Liver (tissue), 3 donors: ENCODE measurements at regions not wholly inside any gene's neighbourhood (a gene's known extent, or its start where the extent isn't known, plus 50 kb on each side); places are given as distances from the start of the nearest gene placed in this dataset.

Experiments used
- ATF3 ChIP-seq: IDR thresholded peaks from 2 replicates; pipeline ENCODE4 v1.6.1; 2016; ENCODE audit warnings: antibody characterized with exemption
- FOXA1 ChIP-seq: IDR thresholded peaks from 2 replicates; pipeline ENCODE4 v1.6.1; 2016; ENCODE audit warnings: antibody characterized with exemption
- FOXA2 ChIP-seq: IDR thresholded peaks from 2 replicates; pipeline ENCODE4 v1.6.1; 2016; ENCODE audit warnings: antibody characterized with exemption
- GABPA ChIP-seq, 2 donors: IDR thresholded peaks in 1 of 2; conservative IDR thresholded peaks in 1 of 2; 2 replicates each; pipeline ENCODE4 v1.6.1; 2016; ENCODE audit warnings: antibody characterized with exemption in 2 of 2, mild to moderate bottlenecking in 1 of 2, moderate library complexity in 1 of 2
- RAD21 ChIP-seq, 2 donors: IDR thresholded peaks; 2 replicates each; pipeline ENCODE4 v1.6.1; 2016; ENCODE audit warnings: antibody characterized with exemption in 2 of 2, mild to moderate bottlenecking in 2 of 2
- REST ChIP-seq: IDR thresholded peaks from 2 replicates; pipeline ENCODE4 v1.6.1; 2016; ENCODE audit warnings: antibody characterized with exemption, mild to moderate bottlenecking
- RXRA ChIP-seq, 2 donors: IDR thresholded peaks; 2 replicates each; pipeline ENCODE4 v1.6.1; 2017 to 2018; ENCODE audit warnings: antibody characterized with exemption in 2 of 2, mild to moderate bottlenecking in 1 of 2
- SP1 ChIP-seq: IDR thresholded peaks from 2 replicates; pipeline ENCODE4 v1.6.1; 2018; ENCODE audit warnings: antibody characterized with exemption, mild to moderate bottlenecking
- TAF1 ChIP-seq: conservative IDR thresholded peaks from 2 replicates; pipeline ENCODE4 v1.6.1; 2016; ENCODE audit warnings: antibody characterized with exemption, mild to moderate bottlenecking
- YY1 ChIP-seq: IDR thresholded peaks from 2 replicates; pipeline ENCODE4 v1.6.1; 2016; ENCODE audit warnings: antibody characterized with exemption, mild to moderate bottlenecking
- TF ChIP-seq, protein P1 (sequence below): fragments of 150-350 bp; IDR thresholded peaks from 2 replicates; pipeline ENCODE4 v1.5.1; 2017; ENCODE audit warnings: improper control_type of control experiment, low read depth, low read length; ENCODE audit not compliant: missing input control
- TF ChIP-seq, protein P2 (sequence below): IDR thresholded peaks from 2 replicates; pipeline ENCODE4 v1.6.1; 2016; ENCODE audit warnings: antibody characterized with exemption
- donor health status: healthy.
- donor health status: healthy.

GRCh38 chr7:94100723-94101345 lies 96.7 kb upstream of the BET1 start:
- TF ChIP-seq, protein P1, sequence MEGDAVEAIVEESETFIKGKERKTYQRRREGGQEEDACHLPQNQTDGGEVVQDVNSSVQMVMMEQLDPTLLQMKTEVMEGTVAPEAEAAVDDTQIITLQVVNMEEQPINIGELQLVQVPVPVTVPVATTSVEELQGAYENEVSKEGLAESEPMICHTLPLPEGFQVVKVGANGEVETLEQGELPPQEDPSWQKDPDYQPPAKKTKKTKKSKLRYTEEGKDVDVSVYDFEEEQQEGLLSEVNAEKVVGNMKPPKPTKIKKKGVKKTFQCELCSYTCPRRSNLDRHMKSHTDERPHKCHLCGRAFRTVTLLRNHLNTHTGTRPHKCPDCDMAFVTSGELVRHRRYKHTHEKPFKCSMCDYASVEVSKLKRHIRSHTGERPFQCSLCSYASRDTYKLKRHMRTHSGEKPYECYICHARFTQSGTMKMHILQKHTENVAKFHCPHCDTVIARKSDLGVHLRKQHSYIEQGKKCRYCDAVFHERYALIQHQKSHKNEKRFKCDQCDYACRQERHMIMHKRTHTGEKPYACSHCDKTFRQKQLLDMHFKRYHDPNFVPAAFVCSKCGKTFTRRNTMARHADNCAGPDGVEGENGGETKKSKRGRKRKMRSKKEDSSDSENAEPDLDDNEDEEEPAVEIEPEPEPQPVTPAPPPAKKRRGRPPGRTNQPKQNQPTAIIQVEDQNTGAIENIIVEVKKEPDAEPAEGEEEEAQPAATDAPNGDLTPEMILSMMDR, result no peak
- TF ChIP-seq REST (no peak), FOXA2 (no peak), SP1 (no peak), YY1 (no peak), ATF3 (no peak), RAD21 (IDR thresholded peaks at IDR 0.05) (no peak), RXRA (IDR thresholded peaks at IDR 0.05) (no peak), TAF1 (no peak), FOXA1 (no peak), GABPA (IDR thresholded peaks at IDR 0.05 in 1 of 2, conservative IDR thresholded peaks at IDR 0.05 in 1 of 2) (no peak)
- TF ChIP-seq, protein P2, sequence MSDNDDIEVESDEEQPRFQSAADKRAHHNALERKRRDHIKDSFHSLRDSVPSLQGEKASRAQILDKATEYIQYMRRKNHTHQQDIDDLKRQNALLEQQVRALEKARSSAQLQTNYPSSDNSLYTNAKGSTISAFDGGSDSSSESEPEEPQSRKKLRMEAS, result no peak
